ENCODE measurements at regions not wholly inside any gene's neighbourhood (a gene's known extent, or its start where the extent isn't known, plus 50 kb on each side); places are given as distances from the start of the nearest gene placed in this dataset.

DNA sequence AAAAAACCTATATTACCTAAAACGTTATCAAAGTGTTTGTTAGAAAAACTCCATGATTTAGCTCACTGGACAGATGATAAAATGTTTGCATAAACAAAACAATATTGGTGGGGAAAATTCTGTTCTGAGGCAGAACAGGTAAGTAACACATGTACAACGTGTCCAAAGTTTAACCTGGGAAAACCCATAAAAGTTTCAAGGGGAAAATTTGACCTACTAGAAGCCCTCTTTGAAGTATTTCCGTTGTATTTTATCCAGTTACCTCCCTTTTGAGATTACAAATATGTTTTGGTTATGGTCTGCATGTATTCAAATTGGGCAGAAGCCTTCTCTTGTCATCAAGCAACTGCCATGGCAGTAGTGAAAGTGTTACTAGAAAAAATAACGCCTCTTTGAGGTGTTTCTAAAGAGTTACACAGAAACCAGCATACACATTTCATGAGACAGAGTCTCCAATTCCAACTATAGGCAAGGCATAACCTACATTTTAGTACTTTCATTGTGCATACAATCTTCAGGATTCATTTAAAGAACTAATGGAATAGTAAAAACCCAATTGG is 58.0 kb upstream of the PDC start:
- TF ChIP-seq POLR2A (IDR thresholded peaks at IDR 0.05; ENCODE audit: extremely low read depth, insufficient read length) = no peak
- TF ChIP-seq, protein P1, sequence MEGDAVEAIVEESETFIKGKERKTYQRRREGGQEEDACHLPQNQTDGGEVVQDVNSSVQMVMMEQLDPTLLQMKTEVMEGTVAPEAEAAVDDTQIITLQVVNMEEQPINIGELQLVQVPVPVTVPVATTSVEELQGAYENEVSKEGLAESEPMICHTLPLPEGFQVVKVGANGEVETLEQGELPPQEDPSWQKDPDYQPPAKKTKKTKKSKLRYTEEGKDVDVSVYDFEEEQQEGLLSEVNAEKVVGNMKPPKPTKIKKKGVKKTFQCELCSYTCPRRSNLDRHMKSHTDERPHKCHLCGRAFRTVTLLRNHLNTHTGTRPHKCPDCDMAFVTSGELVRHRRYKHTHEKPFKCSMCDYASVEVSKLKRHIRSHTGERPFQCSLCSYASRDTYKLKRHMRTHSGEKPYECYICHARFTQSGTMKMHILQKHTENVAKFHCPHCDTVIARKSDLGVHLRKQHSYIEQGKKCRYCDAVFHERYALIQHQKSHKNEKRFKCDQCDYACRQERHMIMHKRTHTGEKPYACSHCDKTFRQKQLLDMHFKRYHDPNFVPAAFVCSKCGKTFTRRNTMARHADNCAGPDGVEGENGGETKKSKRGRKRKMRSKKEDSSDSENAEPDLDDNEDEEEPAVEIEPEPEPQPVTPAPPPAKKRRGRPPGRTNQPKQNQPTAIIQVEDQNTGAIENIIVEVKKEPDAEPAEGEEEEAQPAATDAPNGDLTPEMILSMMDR (IDR thresholded peaks at IDR 0.05; ENCODE audit: low read depth, low read length) = no peak

Data from NB4 (cell line).